Hepatocyte (in vitro differentiated cells): ENCODE measurements at regions not wholly inside any gene's neighbourhood (a gene's known extent, or its start where the extent isn't known, plus 50 kb on each side); places are given as distances from the start of the nearest gene placed in this dataset.

ENCODE experiments used
- DNase-seq: peaks from one replicate; pipeline ENCODE4 v3.0.0-alpha.2; 2016; ENCODE audit warnings: low spot score
- H2AFZ ChIP-seq: fragments of 200-600 bp; sonication (generic); 2 replicates; pipeline ENCODE4 v1.6.0; 2016; ENCODE audit warnings: antibody characterized with exemption, mild to moderate bottlenecking
- H3K27ac ChIP-seq: fragments of 200-600 bp; sonication (generic); 2 replicates; pipeline ENCODE4 v1.5.1; 2016; ENCODE audit warnings: mild to moderate bottlenecking
- H3K27me3 ChIP-seq: fragments of 200-600 bp; sonication (generic); 2 replicates; pipeline ENCODE4 v1.6.1; 2016
- H3K36me3 ChIP-seq: fragments of 200-600 bp; sonication (generic); replicated peaks from 2 replicates; pipeline ENCODE4 v1.5.1; 2016; ENCODE audit warnings: low read depth; ENCODE audit not compliant: insufficient read depth
- H3K4me1 ChIP-seq: fragments of 200-600 bp; sonication (generic); 2 replicates; pipeline ENCODE4 v1.5.1; 2016; ENCODE audit warnings: mild to moderate bottlenecking, moderate library complexity; ENCODE audit not compliant: insufficient read depth
- H3K4me2 ChIP-seq: fragments of 200-600 bp; sonication (generic); 2 replicates; pipeline ENCODE4 v1.6.0; 2016
- H3K4me3 ChIP-seq: fragments of 200-600 bp; sonication (generic); 2 replicates; pipeline ENCODE4 v1.5.1; 2016; ENCODE audit warnings: mild to moderate bottlenecking
- H3K79me2 ChIP-seq: fragments of 200-600 bp; sonication (generic); 2 replicates; pipeline ENCODE4 v1.6.0; 2017; ENCODE audit warnings: mild to moderate bottlenecking
- H3K9me2 ChIP-seq: fragments of 200-600 bp; sonication (generic); replicated peaks from 2 replicates; pipeline ENCODE4 v1.6.0; 2017; ENCODE audit warnings: mild to moderate bottlenecking; ENCODE audit not compliant: insufficient read depth
- H3K9me3 ChIP-seq: fragments of 200-600 bp; sonication (generic); 2 replicates; pipeline ENCODE4 v1.5.1; 2016; ENCODE audit warnings: low read depth, mild to moderate bottlenecking
- H4K20me1 ChIP-seq: fragments of 200-600 bp; sonication (generic); 2 replicates; pipeline ENCODE4 v1.6.0; 2016; ENCODE audit warnings: mild to moderate bottlenecking; ENCODE audit not compliant: insufficient read depth, poor library complexity, severe bottlenecking
- EZH2 ChIP-seq: fragments of 200-600 bp; sonication (generic); IDR thresholded peaks from 2 replicates; pipeline ENCODE4 v1.6.1; 2016; ENCODE audit warnings: antibody characterized with exemption, mild to moderate bottlenecking, borderline replicate concordance
- EZH2phosphoT487 ChIP-seq: fragments of 200-600 bp; sonication (generic); IDR thresholded peaks from one replicate; pipeline ENCODE4 v1.6.1; 2018; ENCODE audit warnings: antibody characterized with exemption, mild to moderate bottlenecking, low read depth, moderate library complexity; ENCODE audit not compliant: unreplicated experiment, severe bottlenecking
- WGBS: methylation state at CpG from one replicate; pipeline ENCODE4 v1.1.6; 2016; ENCODE audit warnings: low lambda C conversion rate; ENCODE audit errors: missing lambda C conversion rate; 5-methylcytosine and 5-hydroxymethylcytosine counted together
- TF ChIP-seq, protein P1 (sequence below): fragments of 200-600 bp; sonication (generic); IDR thresholded peaks from 2 replicates; pipeline ENCODE4 v1.5.1; 2016; ENCODE audit warnings: antibody characterized with exemption, mild to moderate bottlenecking; ENCODE audit not compliant: poor library complexity

DNA sequence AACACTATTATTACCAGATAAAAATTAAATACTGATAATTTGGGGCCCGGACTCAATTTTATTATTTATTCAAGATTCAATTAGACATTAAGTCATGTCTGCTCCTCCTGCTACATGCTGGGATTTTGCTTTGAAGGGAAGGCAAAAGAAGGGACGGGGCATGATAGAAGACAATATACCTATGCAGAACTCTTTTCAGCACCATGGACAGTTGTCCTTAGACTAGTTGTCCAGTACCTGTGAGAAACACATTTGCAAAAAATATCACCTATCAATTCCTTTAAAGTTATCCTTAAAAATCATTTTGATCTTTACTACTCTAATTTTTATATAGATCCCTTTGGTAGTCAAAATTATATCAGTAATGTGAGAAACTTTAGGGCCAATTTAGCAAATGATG, 100.2 kb upstream of the SULT1C3 start:
- no peak overlapping the region for H3K4me3 ChIP-seq
- TF ChIP-seq EZH2 (no peak), EZH2phosphoT487 (no peak)
- TF ChIP-seq, protein P1, sequence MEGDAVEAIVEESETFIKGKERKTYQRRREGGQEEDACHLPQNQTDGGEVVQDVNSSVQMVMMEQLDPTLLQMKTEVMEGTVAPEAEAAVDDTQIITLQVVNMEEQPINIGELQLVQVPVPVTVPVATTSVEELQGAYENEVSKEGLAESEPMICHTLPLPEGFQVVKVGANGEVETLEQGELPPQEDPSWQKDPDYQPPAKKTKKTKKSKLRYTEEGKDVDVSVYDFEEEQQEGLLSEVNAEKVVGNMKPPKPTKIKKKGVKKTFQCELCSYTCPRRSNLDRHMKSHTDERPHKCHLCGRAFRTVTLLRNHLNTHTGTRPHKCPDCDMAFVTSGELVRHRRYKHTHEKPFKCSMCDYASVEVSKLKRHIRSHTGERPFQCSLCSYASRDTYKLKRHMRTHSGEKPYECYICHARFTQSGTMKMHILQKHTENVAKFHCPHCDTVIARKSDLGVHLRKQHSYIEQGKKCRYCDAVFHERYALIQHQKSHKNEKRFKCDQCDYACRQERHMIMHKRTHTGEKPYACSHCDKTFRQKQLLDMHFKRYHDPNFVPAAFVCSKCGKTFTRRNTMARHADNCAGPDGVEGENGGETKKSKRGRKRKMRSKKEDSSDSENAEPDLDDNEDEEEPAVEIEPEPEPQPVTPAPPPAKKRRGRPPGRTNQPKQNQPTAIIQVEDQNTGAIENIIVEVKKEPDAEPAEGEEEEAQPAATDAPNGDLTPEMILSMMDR, result no peak
- no peaks in the 10 kb centered on the region for H3K9me2 ChIP-seq
- no peaks in the 10 kb centered on the region for H3K9me3 ChIP-seq
- no peaks in the 10 kb centered on the region for H3K4me1 ChIP-seq
- H2AFZ ChIP-seq, result no peak overlapping the region
- H3K79me2 ChIP-seq, result no peaks in the 10 kb centered on the region
- no peaks in the 10 kb centered on the region for H4K20me1 ChIP-seq
- H3K27ac ChIP-seq, result no peak overlapping the region
- DNase-seq, result peak; percentile 74
- no peak overlapping the region for H3K4me2 ChIP-seq
- no peaks in the 10 kb centered on the region for H3K36me3 ChIP-seq
- H3K27me3 ChIP-seq, result no peaks in the 10 kb centered on the region
- 73% methylated on average over 2 of the region's 2 CpGs for WGBS

- TF ChIP-seq EZH2phosphoT487, result no peak
- no peak for TF ChIP-seq EZH2
- TF ChIP-seq, protein P1, result no peak
- Histone ChIP-seq H3K27me3 (no peaks in the 10 kb centered on the region), H3K9me3 (no peaks in the 10 kb centered on the region), H2AFZ (no peak overlapping the region), H3K79me2 (no peaks in the 10 kb centered on the region), H4K20me1 (no peaks in the 10 kb centered on the region), H3K4me1 (no peaks in the 10 kb centered on the region), H3K36me3 (no peaks in the 10 kb centered on the region), H3K9me2 (no peaks in the 10 kb centered on the region), H3K4me3 (no peak overlapping the region), H3K27ac (no peak overlapping the region), H3K4me2 (no peak overlapping the region)
- no peak for DNase-seq
- WGBS, result 37% methylated on average over 2 of the region's 2 CpGs
These were observed 94.0 kb upstream of the SULT1C3 start for GRCh38 chr2:108145557-108146326.

DNA sequence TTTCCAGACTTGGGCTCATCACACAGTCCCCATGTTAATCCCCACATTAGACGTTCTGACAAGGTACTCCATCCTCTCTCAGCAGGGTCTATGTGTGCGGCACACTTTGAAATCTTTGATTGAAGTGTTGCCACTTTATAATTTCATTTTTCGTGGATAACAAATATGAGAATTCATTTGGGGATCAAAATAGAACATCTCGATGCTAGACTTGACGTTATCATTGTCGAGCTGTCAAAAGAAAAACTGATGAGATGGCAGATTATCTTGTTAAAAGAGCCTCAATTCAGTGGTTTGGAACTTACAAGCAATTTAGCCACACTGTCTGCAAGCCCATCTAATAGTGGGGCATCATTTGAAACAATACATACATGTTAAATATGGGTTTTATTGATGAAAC, 91.2 kb upstream of the SULT1C3 start:
- Histone ChIP-seq H3K79me2 (no peaks in the 10 kb centered on the region), H3K4me2 (no peak overlapping the region), H3K27ac (no peak overlapping the region), H3K36me3 (no peaks in the 10 kb centered on the region), H3K9me2 (no peaks in the 10 kb centered on the region), H3K4me1 (no peaks in the 10 kb centered on the region), H3K27me3 (no peaks in the 10 kb centered on the region), H2AFZ (no peak overlapping the region), H3K4me3 (no peak overlapping the region), H4K20me1 (no peaks in the 10 kb centered on the region), H3K9me3 (no peaks in the 10 kb centered on the region)
- no peak for TF ChIP-seq EZH2
- TF ChIP-seq, protein P1, result no peak
- TF ChIP-seq EZH2phosphoT487, result no peak
- WGBS, result 80% methylated on average over 6 of the region's 6 CpGs
- DNase-seq, result no peak
